Peyer's patch (tissue), 4 donors: ENCODE measurements at regions not wholly inside any gene's neighbourhood (a gene's known extent, or its start where the extent isn't known, plus 50 kb on each side); places are given as distances from the start of the nearest gene placed in this dataset.

ENCODE experiments used
- POLR2A ChIP-seq, 2 donors: fragments of 450-650 bp; IDR thresholded peaks; one replicate each; pipeline ENCODE4 v1.5.1; 2017; ENCODE audit warnings: antibody characterized with exemption in 2 of 2, mild to moderate bottlenecking in 2 of 2, moderate library complexity in 2 of 2
- TF ChIP-seq, protein P1 (sequence below), 6 experiments: fragments of 450-650 bp in 4 of 6; fragments of 200-600 bp in 2 of 6; sonication (generic) in 1 of 6; IDR thresholded peaks; one replicate each; pipeline ENCODE4 v1.5.1; 2017 to 2019; ENCODE audit warnings: antibody characterized with exemption in 6 of 6, mild to moderate bottlenecking in 3 of 6, moderate library complexity in 1 of 6

DNA sequence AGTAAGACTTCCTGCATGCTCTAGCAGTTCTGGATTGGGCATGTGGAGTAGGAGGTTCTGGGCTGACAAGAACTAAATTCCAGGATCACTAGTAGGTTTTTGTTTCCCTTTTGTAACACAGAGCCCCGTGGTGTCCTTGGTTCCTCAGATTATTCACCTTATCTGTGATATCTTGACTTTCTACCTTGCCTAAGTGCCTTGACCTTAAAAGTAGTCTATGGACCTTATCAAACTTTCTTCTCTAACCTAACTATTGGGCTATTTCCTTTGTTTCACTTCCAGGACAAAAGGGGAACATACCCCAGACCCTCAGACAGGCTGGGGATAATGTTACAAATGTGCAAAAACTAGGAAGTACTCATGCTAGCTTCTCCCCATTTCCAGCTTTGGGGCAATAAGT lies 595.3 kb downstream of the PSAT1 start:
- TF ChIP-seq, protein P1, sequence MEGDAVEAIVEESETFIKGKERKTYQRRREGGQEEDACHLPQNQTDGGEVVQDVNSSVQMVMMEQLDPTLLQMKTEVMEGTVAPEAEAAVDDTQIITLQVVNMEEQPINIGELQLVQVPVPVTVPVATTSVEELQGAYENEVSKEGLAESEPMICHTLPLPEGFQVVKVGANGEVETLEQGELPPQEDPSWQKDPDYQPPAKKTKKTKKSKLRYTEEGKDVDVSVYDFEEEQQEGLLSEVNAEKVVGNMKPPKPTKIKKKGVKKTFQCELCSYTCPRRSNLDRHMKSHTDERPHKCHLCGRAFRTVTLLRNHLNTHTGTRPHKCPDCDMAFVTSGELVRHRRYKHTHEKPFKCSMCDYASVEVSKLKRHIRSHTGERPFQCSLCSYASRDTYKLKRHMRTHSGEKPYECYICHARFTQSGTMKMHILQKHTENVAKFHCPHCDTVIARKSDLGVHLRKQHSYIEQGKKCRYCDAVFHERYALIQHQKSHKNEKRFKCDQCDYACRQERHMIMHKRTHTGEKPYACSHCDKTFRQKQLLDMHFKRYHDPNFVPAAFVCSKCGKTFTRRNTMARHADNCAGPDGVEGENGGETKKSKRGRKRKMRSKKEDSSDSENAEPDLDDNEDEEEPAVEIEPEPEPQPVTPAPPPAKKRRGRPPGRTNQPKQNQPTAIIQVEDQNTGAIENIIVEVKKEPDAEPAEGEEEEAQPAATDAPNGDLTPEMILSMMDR (IDR thresholded peaks at IDR 0.05), result no peak
- no peak for TF ChIP-seq POLR2A (IDR thresholded peaks at IDR 0.05)
